ENCODE measurements at regions not wholly inside any gene's neighbourhood (a gene's known extent, or its start where the extent isn't known, plus 50 kb on each side); places are given as distances from the start of the nearest gene placed in this dataset.

- H2AFZ ChIP-seq (ENCODE audit: low read depth, low read length), result no peak overlapping the region
- no peak overlapping the region for H3K9ac ChIP-seq (ENCODE audit: low read length)
- H3K27me3 ChIP-seq (ENCODE audit: insufficient read depth, low read depth, low read length), result no peaks in the 10 kb centered on the region
- no peak for TF ChIP-seq EZH2 (IDR thresholded peaks at IDR 0.05; ENCODE audit: borderline replicate concordance, insufficient read depth, low read length, poor library complexity, severe bottlenecking)
- no peak for TF ChIP-seq MXI1 (conservative IDR thresholded peaks at IDR 0.05; ENCODE audit: poor library complexity, severe bottlenecking)
- no peak for TF ChIP-seq TAF1 (IDR thresholded peaks at IDR 0.05; ENCODE audit: low read depth)
- TF ChIP-seq EP300 (conservative IDR thresholded peaks at IDR 0.05; ENCODE audit: poor library complexity, severe bottlenecking), result no peak
- no peak for TF ChIP-seq CTCF (IDR thresholded peaks at IDR 0.05; ENCODE audit: poor library complexity, severe bottlenecking)
- no peak for TF ChIP-seq REST (IDR thresholded peaks at IDR 0.05; ENCODE audit: borderline replicate concordance)
- H3K27ac ChIP-seq (ENCODE audit: low read length), result no peak overlapping the region
- no peaks in the 10 kb centered on the region for H3K36me3 ChIP-seq (ENCODE audit: insufficient read depth, low read length)
- H3K9me3 ChIP-seq (ENCODE audit: low read length), result no peaks in the 10 kb centered on the region
- no peaks in the 10 kb centered on the region for H4K20me1 ChIP-seq (ENCODE audit: insufficient read depth)
- H3F3A ChIP-seq (ENCODE audit: insufficient read depth, low read length, poor library complexity, severe bottlenecking), result no peaks in the 10 kb centered on the region
- no peaks in the 10 kb centered on the region for H3K79me2 ChIP-seq (replicated peaks; ENCODE audit: insufficient read depth, low read length)
- H3K9me2 ChIP-seq (ENCODE audit: insufficient read depth, low read length), result no peaks in the 10 kb centered on the region
- H3K4me3 ChIP-seq (ENCODE audit: low read length), result no peak overlapping the region
- no peak overlapping the region for H3K4me2 ChIP-seq (ENCODE audit: low read length)
Observed at GRCh38 chr1:209153411-209153810, 430.1 kb upstream of the CAMK1G start.

GRCh38 chr1:209154912-209155311 lies 428.6 kb upstream of the CAMK1G start:
- no peak overlapping the region for H3K9ac ChIP-seq (ENCODE audit: low read length)
- H4K20me1 ChIP-seq (ENCODE audit: insufficient read depth), result no peaks in the 10 kb centered on the region
- no peak overlapping the region for H3K4me2 ChIP-seq (ENCODE audit: low read length)
- H3K4me3 ChIP-seq (ENCODE audit: low read length), result no peak overlapping the region
- H2AFZ ChIP-seq (ENCODE audit: low read depth, low read length), result no peak overlapping the region
- H3K27me3 ChIP-seq (ENCODE audit: insufficient read depth, low read depth, low read length), result no peaks in the 10 kb centered on the region
- TF ChIP-seq REST (IDR thresholded peaks at IDR 0.05; ENCODE audit: borderline replicate concordance), result no peak
- TF ChIP-seq EP300 (conservative IDR thresholded peaks at IDR 0.05; ENCODE audit: poor library complexity, severe bottlenecking), result no peak
- TF ChIP-seq CTCF (IDR thresholded peaks at IDR 0.05; ENCODE audit: poor library complexity, severe bottlenecking), result no peak
- no peak for TF ChIP-seq MXI1 (conservative IDR thresholded peaks at IDR 0.05; ENCODE audit: poor library complexity, severe bottlenecking)
- H3K9me2 ChIP-seq (ENCODE audit: insufficient read depth, low read length), result no peaks in the 10 kb centered on the region
- H3K9me3 ChIP-seq (ENCODE audit: low read length), result no peaks in the 10 kb centered on the region
- no peaks in the 10 kb centered on the region for H3F3A ChIP-seq (ENCODE audit: insufficient read depth, low read length, poor library complexity, severe bottlenecking)
- no peaks in the 10 kb centered on the region for H3K79me2 ChIP-seq (replicated peaks; ENCODE audit: insufficient read depth, low read length)
- H3K27ac ChIP-seq (ENCODE audit: low read length), result peak overlapping the region; percentile 78
- H3K36me3 ChIP-seq (ENCODE audit: insufficient read depth, low read length), result no peaks in the 10 kb centered on the region
